CD4-positive, CD25-positive, alpha-beta regulatory T cell (primary cell): ENCODE measurements at regions not wholly inside any gene's neighbourhood (a gene's known extent, or its start where the extent isn't known, plus 50 kb on each side); places are given as distances from the start of the nearest gene placed in this dataset.
A peak's percentile ranks its signal among the peaks of the same experiment; 100 is the strongest.
"Not testable (repeated sequence)": the region's sequence is repeated elsewhere in the genome, so short reads cannot be mapped to it uniquely, and the experiment has no call there.

Experiments
- ATAC-seq, 2 donors: fragments of 150-1000 bp; cut with Tn5 transposase; one replicate each; pipeline ENCODE4 v1.10.0; 2021; ENCODE audit warnings: low read depth in 2 of 2, moderate number of reproducible peaks in 2 of 2, moderate library complexity in 1 of 2
- DNase-seq, 3 donors: peaks; one replicate each; pipeline versions ENCODE4 v3.0.0 to v3.0.0-alpha.2; 2012 to 2022; ENCODE audit warnings: mixed read lengths in 1 of 3
- H3K27ac ChIP-seq: one replicate; pipeline ENCODE4 v1.7.0; 2013; ENCODE audit warnings: mild to moderate bottlenecking, low read length; ENCODE audit not compliant: insufficient read depth, poor library complexity, severe bottlenecking
- H3K27me3 ChIP-seq: one replicate; pipeline ENCODE4 v1.7.0; 2013; ENCODE audit warnings: low read length; ENCODE audit not compliant: control insufficient read depth, insufficient read depth
- H3K36me3 ChIP-seq: one replicate; pipeline ENCODE4 v1.7.0; 2013; ENCODE audit warnings: mild to moderate bottlenecking, low read length, moderate library complexity; ENCODE audit not compliant: control insufficient read depth, insufficient read depth
- H3K4me1 ChIP-seq: 2 replicates; pipeline ENCODE4 v1.7.0; 2013; ENCODE audit warnings: mild to moderate bottlenecking, low read length; ENCODE audit not compliant: insufficient read depth, control insufficient read depth, poor library complexity, severe bottlenecking
- H3K4me3 ChIP-seq: one replicate; pipeline ENCODE4 v1.7.0; 2013; ENCODE audit warnings: low read depth, mild to moderate bottlenecking, low read length, moderate library complexity
- H3K9me3 ChIP-seq, 2 experiments: 1 replicate in 1 of 2; 2 replicates in 1 of 2; pipeline ENCODE4 v1.7.0; 2013; ENCODE audit warnings: low read length in 2 of 2, mild to moderate bottlenecking in 1 of 2, moderate library complexity in 1 of 2; ENCODE audit not compliant: control insufficient read depth in 2 of 2
- H3K27ac Mint-ChIP-seq, 3 donors: one replicate each; pipeline ENCODE4 v1.8.0; 2020 to 2022; ENCODE audit warnings: mild to moderate bottlenecking in 3 of 3, mixed read lengths in 3 of 3, moderate library complexity in 2 of 3
- H3K27me3 Mint-ChIP-seq: one replicate; pipeline ENCODE4 v1.8.0; 2022; ENCODE audit warnings: mild to moderate bottlenecking, mixed read lengths
- H3K36me3 Mint-ChIP-seq: one replicate; pipeline ENCODE4 v1.8.0; 2020; ENCODE audit warnings: mixed read lengths
- H3K4me1 Mint-ChIP-seq, 4 donors: one replicate each; pipeline ENCODE4 v1.8.0; 2020 to 2022; ENCODE audit warnings: mixed read lengths in 4 of 4, mild to moderate bottlenecking in 1 of 4
- H3K4me3 Mint-ChIP-seq, 4 donors: one replicate each; pipeline ENCODE4 v1.8.0; 2020 to 2022; ENCODE audit warnings: mild to moderate bottlenecking in 4 of 4, mixed read lengths in 4 of 4, moderate library complexity in 3 of 4
- H3K9me3 Mint-ChIP-seq, 7 donors: one replicate each; pipeline ENCODE4 v1.8.0; 2020 to 2022; ENCODE audit warnings: mixed read lengths in 7 of 7, mild to moderate bottlenecking in 3 of 7, moderate library complexity in 2 of 7

DNA sequence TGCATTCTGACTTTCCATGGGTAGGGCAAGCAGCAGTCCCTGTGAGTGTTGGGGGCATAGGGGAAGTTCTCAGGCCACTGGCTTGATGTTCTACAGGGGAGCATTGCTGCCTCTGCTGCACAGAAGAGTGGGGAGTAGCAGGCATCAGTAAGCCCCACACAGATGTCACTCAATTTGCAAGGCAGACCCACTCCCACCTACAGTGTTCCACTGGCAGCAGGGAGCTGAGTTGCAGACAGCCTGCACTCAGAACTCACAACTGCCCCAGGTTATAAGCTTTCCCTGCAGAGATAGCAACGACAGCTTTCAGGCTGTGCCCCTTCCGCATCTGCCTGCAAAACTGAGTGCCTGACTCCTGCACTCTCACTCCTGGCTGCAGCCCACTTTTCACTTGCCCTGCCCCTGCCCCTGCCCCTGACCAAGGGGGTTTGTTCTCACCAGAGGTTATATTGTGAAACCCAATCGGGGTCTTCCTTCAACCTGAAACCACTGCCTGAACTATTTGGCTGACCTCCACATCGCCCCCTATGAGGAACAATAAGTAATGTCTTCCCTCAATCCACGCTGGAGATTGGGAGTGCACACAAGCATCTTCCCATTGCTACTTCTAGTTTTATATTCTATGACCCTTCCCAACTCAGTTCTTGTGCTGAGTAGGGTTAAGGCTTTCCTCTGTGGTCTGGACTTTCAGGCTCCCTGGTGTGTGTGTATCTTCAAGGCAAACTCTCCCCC lies 227.4 kb upstream of the CXorf51B start:
- H3K36me3 ChIP-seq = no peaks in the 10 kb centered on the region
- H3K9me3 ChIP-seq = peaks cover 0 to 2% of the 10 kb centered on the region in 2 experiments
- H3K4me1 ChIP-seq = no peaks in the 10 kb centered on the region
- no peaks in the 10 kb centered on the region for H3K27me3 ChIP-seq
- no peak overlapping the region for H3K27ac ChIP-seq
- no peak for DNase-seq
- H3K4me1 Mint-ChIP-seq = peaks cover 0 to 4% (median 0%) of the 10 kb centered on the region in 4 donors
- ATAC-seq = no peak
- H3K36me3 Mint-ChIP-seq = no peaks in the 10 kb centered on the region
- peaks cover 0 to 8% (median 2%) of the 10 kb centered on the region in 7 donors for H3K9me3 Mint-ChIP-seq
- H3K27ac Mint-ChIP-seq = no peak overlapping the region
- H3K27me3 Mint-ChIP-seq = no peaks in the 10 kb centered on the region
- no peak overlapping the region for H3K4me3 Mint-ChIP-seq
- H3K4me3 ChIP-seq = no peak overlapping the region

GRCh38 chrX:146602246-146602645 lies 207.3 kb upstream of the CXorf51B start:
- Histone ChIP-seq H3K4me1 (no peaks in the 10 kb centered on the region), H3K36me3 (no peaks in the 10 kb centered on the region), H3K9me3 (no peaks in the 10 kb centered on the region), H3K27me3 (no peaks in the 10 kb centered on the region), H3K4me3 (no peak overlapping the region), H3K27ac (no peak overlapping the region)
- DNase-seq = no peak
- Mint-ChIP-seq H3K9me3 (peaks cover 0 to 7% (median 0%) of the 10 kb centered on the region in 7 donors), H3K36me3 (no peaks in the 10 kb centered on the region), H3K4me1 (no peaks in the 10 kb centered on the region), H3K27ac (no peak overlapping the region), H3K27me3 (no peaks in the 10 kb centered on the region), H3K4me3 (no peak overlapping the region)
- ATAC-seq = no peak

GRCh38 chrX:146604196-146604595 lies 205.4 kb upstream of the CXorf51B start:
- Histone ChIP-seq H3K9me3 (no peaks in the 10 kb centered on the region), H3K27ac (no peak overlapping the region), H3K36me3 (no peaks in the 10 kb centered on the region), H3K4me3 (no peak overlapping the region), H3K4me1 (no peaks in the 10 kb centered on the region), H3K27me3 (no peaks in the 10 kb centered on the region)
- Mint-ChIP-seq H3K4me1 (no peaks in the 10 kb centered on the region), H3K27me3 (no peaks in the 10 kb centered on the region), H3K27ac (no peak overlapping the region), H3K9me3 (peaks cover 0 to 4% (median 0%) of the 10 kb centered on the region in 7 donors), H3K36me3 (no peaks in the 10 kb centered on the region), H3K4me3 (no peak overlapping the region)
- DNase-seq (no peak), ATAC-seq (no peak)

GRCh38 chrX:146614663-146615478 lies 194.7 kb upstream of the CXorf51B start:
- no peaks in the 10 kb centered on the region for H3K36me3 ChIP-seq
- H3K4me3 ChIP-seq = no peak overlapping the region
- no peak overlapping the region for H3K27ac ChIP-seq
- H3K27me3 ChIP-seq = no peaks in the 10 kb centered on the region
- no peaks in the 10 kb centered on the region for H3K4me1 Mint-ChIP-seq
- H3K4me3 Mint-ChIP-seq = peak overlapping the region in 1 of 4 donors; percentile 10
- H3K36me3 Mint-ChIP-seq = no peaks in the 10 kb centered on the region
- DNase-seq = no peak
- no peaks in the 10 kb centered on the region for H3K9me3 ChIP-seq
- no peaks in the 10 kb centered on the region for H3K4me1 ChIP-seq
- H3K27me3 Mint-ChIP-seq = no peaks in the 10 kb centered on the region
- peaks cover 0 to 5% (median 0%) of the 10 kb centered on the region in 7 donors for H3K9me3 Mint-ChIP-seq
- ATAC-seq = no peak
- no peak overlapping the region for H3K27ac Mint-ChIP-seq

DNA sequence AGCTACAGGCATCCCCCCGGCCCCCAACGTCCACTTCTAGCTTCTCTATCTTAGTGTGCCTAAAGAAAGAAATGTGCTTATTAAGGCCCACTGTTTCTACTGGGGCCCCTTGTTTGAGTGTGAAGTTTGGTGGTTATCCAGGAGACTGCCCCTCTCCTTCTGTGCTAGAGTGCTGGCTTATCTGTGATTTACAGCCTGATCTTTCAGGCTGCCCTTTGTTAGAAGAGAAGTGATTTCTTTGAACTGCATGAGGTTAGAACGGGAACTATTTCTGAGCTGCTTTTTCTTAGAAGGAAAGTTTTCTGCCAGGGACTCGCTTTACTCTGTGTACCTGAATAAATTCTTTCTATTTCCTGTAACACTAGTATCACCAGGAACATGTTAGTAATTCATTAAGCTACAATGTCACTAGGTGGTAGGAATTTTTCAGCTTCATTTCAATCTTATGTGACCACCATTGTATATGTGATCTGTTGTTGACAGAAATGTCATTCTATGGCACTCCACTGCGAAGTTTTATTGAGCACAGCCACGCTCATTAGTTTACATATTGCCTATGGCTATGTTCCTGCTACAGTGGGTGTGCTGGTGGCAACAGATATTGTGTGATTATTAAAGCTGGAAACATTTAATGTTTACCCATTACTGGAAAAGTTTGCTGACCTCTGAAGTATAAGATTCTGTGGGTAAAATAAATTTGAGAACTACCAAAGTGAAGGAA lies 193.8 kb upstream of the CXorf51B start:
- no peak for ATAC-seq
- H3K4me1 ChIP-seq = no peaks in the 10 kb centered on the region
- H3K27me3 Mint-ChIP-seq = no peaks in the 10 kb centered on the region
- no peak overlapping the region for H3K4me3 ChIP-seq
- no peaks in the 10 kb centered on the region for H3K9me3 ChIP-seq
- no peaks in the 10 kb centered on the region for H3K36me3 Mint-ChIP-seq
- H3K27ac Mint-ChIP-seq = no peak overlapping the region
- H3K36me3 ChIP-seq = no peaks in the 10 kb centered on the region
- no peak for DNase-seq
- peaks cover 0 to 5% (median 0%) of the 10 kb centered on the region in 7 donors for H3K9me3 Mint-ChIP-seq
- no peaks in the 10 kb centered on the region for H3K27me3 ChIP-seq
- H3K4me1 Mint-ChIP-seq = no peaks in the 10 kb centered on the region
- H3K27ac ChIP-seq = no peak overlapping the region
- no peak overlapping the region for H3K4me3 Mint-ChIP-seq

DNA sequence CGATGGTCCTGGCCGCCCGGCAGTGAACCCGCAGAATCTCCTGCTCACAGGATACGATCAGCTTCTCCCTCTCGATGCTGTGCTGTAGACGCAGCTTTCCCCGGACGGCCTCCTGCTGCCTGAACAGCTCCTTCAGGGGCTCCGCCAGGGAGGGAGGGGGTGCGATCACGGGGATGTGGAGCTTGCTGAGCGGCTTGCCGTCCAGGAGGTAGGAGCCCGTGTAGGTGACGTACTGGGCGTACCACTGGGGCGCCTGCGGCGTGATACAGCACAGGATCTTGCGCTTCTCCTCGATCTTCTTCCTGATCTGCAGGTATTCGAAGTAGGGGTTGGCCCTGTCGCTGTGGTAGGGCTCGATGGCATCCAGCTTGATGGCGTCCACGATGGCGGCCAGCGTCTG lies 189.6 kb upstream of the CXorf51B start:
- not testable (repeated sequence) for H3K36me3 ChIP-seq

GRCh38 chrX:146658379-146658778 lies 151.2 kb upstream of the CXorf51B start:
- H3K27ac ChIP-seq = no peak overlapping the region
- H3K27me3 ChIP-seq = no peaks in the 10 kb centered on the region
- Mint-ChIP-seq H3K9me3 (peaks cover 0 to 8% (median 0%) of the 10 kb centered on the region in 7 donors), H3K4me3 (no peak overlapping the region), H3K4me1 (no peaks in the 10 kb centered on the region), H3K36me3 (no peaks in the 10 kb centered on the region), H3K27me3 (no peaks in the 10 kb centered on the region), H3K27ac (no peak overlapping the region)
- H3K36me3 ChIP-seq = no peaks in the 10 kb centered on the region
- DNase-seq = no peak
- H3K4me1 ChIP-seq = no peaks in the 10 kb centered on the region
- no peaks in the 10 kb centered on the region for H3K9me3 ChIP-seq
- H3K4me3 ChIP-seq = no peak overlapping the region
- no peak for ATAC-seq

More for the DNA sequence above, 189.6 kb upstream of the CXorf51B start:
- not testable (repeated sequence) for H3K27ac ChIP-seq, H3K4me3 Mint-ChIP-seq, H3K36me3 Mint-ChIP-seq, H3K4me1 Mint-ChIP-seq, H3K4me3 ChIP-seq, H3K4me1 ChIP-seq, H3K9me3 Mint-ChIP-seq, H3K9me3 ChIP-seq, ATAC-seq, H3K27ac Mint-ChIP-seq, DNase-seq, H3K27me3 ChIP-seq, H3K27me3 Mint-ChIP-seq
